ENCODE measurements at regions not wholly inside any gene's neighbourhood (a gene's known extent, or its start where the extent isn't known, plus 50 kb on each side); places are given as distances from the start of the nearest gene placed in this dataset.

DNA sequence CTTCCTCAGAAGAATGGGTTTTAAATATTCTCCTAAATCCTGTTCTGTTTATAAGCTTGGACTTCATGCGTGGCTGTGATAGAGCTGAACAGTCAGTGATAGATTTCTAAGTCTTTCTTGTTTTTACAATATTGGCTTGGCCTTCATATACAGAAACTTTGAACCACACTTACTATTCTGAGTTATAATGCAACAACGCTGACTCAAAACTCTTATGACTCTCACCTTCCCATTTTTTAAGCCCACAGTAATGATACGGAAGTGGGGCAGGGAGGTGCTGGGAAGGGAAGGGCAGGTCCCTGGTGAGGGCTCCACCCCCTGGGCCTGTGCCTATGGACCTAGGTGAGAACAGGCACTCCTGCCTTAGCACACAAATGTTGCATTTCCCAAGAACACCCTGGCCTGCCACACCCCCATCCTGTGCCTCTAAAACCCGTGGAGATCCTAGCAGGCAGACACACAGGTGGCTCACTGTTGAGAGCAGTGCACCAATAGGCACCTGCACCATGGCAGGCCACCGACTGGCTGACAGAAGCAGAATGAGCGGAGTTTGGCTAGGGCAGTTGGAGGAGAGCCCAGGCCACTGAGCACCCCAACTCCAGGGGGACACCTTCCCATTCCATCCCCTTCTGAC, 376.7 kb downstream of the GABRG2 start:
- BruUV-seq (replicated peaks) = no TSS peak
- in situ Hi-C loops (cut with HindIII; ENCODE audit: low pct_unique_long_range_greater_than_20kb, low sequenced_read_pairs) (no loop called here), intact Hi-C loops (cut with micrococcal nuclease; ENCODE audit: unreplicated experiment) (no loop called here)
- ChIA-PET CTCF (no interaction called here), POLR2A (no interaction called here)
- no peak for DNase-seq (ENCODE audit: low read depth, low spot score)
- Histone ChIP-seq H3K27me3 (ENCODE audit: control insufficient read depth, insufficient read depth, low read length) (no peaks in the 10 kb centered on the region), H3K27ac (ENCODE audit: low read length) (no peak overlapping the region), H3K4me3 (ENCODE audit: low read depth in 2 of 2, low read length in 2 of 2) (no peak overlapping the region), H3K4me1 (ENCODE audit: control insufficient read depth, insufficient read depth, low read length) (no peaks in the 10 kb centered on the region), H3K9me3 (ENCODE audit: control insufficient read depth, insufficient read depth, low read depth, low read length) (no peaks in the 10 kb centered on the region), H3K36me3 (ENCODE audit: control insufficient read depth, insufficient read depth, low read length) (no peaks in the 10 kb centered on the region)
- TF ChIP-seq, protein P1, sequence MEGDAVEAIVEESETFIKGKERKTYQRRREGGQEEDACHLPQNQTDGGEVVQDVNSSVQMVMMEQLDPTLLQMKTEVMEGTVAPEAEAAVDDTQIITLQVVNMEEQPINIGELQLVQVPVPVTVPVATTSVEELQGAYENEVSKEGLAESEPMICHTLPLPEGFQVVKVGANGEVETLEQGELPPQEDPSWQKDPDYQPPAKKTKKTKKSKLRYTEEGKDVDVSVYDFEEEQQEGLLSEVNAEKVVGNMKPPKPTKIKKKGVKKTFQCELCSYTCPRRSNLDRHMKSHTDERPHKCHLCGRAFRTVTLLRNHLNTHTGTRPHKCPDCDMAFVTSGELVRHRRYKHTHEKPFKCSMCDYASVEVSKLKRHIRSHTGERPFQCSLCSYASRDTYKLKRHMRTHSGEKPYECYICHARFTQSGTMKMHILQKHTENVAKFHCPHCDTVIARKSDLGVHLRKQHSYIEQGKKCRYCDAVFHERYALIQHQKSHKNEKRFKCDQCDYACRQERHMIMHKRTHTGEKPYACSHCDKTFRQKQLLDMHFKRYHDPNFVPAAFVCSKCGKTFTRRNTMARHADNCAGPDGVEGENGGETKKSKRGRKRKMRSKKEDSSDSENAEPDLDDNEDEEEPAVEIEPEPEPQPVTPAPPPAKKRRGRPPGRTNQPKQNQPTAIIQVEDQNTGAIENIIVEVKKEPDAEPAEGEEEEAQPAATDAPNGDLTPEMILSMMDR (IDR thresholded peaks at IDR 0.05) = no peak
- TF ChIP-seq, protein P2, sequence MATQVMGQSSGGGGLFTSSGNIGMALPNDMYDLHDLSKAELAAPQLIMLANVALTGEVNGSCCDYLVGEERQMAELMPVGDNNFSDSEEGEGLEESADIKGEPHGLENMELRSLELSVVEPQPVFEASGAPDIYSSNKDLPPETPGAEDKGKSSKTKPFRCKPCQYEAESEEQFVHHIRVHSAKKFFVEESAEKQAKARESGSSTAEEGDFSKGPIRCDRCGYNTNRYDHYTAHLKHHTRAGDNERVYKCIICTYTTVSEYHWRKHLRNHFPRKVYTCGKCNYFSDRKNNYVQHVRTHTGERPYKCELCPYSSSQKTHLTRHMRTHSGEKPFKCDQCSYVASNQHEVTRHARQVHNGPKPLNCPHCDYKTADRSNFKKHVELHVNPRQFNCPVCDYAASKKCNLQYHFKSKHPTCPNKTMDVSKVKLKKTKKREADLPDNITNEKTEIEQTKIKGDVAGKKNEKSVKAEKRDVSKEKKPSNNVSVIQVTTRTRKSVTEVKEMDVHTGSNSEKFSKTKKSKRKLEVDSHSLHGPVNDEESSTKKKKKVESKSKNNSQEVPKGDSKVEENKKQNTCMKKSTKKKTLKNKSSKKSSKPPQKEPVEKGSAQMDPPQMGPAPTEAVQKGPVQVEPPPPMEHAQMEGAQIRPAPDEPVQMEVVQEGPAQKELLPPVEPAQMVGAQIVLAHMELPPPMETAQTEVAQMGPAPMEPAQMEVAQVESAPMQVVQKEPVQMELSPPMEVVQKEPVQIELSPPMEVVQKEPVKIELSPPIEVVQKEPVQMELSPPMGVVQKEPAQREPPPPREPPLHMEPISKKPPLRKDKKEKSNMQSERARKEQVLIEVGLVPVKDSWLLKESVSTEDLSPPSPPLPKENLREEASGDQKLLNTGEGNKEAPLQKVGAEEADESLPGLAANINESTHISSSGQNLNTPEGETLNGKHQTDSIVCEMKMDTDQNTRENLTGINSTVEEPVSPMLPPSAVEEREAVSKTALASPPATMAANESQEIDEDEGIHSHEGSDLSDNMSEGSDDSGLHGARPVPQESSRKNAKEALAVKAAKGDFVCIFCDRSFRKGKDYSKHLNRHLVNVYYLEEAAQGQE (IDR thresholded peaks at IDR 0.05; ENCODE audit: insufficient read depth in 1 of 2, low read depth in 2 of 2, low read length in 1 of 2) = no peak
- no peak for TF ChIP-seq TCF7L2 (IDR thresholded peaks at IDR 0.05; ENCODE audit: low read depth, low read length)
- TF ChIP-seq POLR2AphosphoS5 (IDR thresholded peaks at IDR 0.05; ENCODE audit: low read depth, low read length) = no peak
- no peak for TF ChIP-seq SIN3A (IDR thresholded peaks at IDR 0.05; ENCODE audit: borderline replicate concordance, insufficient read depth, low read depth, low read length)
- ATAC-seq = no peak

- no peaks in the 10 kb centered on the region for H3K36me3 ChIP-seq (ENCODE audit: control insufficient read depth, insufficient read depth, low read length)
- H3K4me3 ChIP-seq (ENCODE audit: low read depth in 2 of 2, low read length in 2 of 2) = no peak overlapping the region
- no peaks in the 10 kb centered on the region for H3K4me1 ChIP-seq (ENCODE audit: control insufficient read depth, insufficient read depth, low read length)
- intact Hi-C loops (cut with micrococcal nuclease; ENCODE audit: unreplicated experiment) = no loop called here
- H3K27ac ChIP-seq (ENCODE audit: low read length) = no peak overlapping the region
- H3K9me3 ChIP-seq (ENCODE audit: control insufficient read depth, insufficient read depth, low read depth, low read length) = no peaks in the 10 kb centered on the region
- no peaks in the 10 kb centered on the region for H3K27me3 ChIP-seq (ENCODE audit: control insufficient read depth, insufficient read depth, low read length)
- DNase-seq (ENCODE audit: low read depth, low spot score) (no peak), ATAC-seq (no peak)
- in situ Hi-C loops (cut with HindIII; ENCODE audit: low pct_unique_long_range_greater_than_20kb, low sequenced_read_pairs) = no loop called here
- TF ChIP-seq TCF7L2 (IDR thresholded peaks at IDR 0.05; ENCODE audit: low read depth, low read length) (no peak), SIN3A (IDR thresholded peaks at IDR 0.05; ENCODE audit: borderline replicate concordance, insufficient read depth, low read depth, low read length) (no peak), POLR2AphosphoS5 (IDR thresholded peaks at IDR 0.05; ENCODE audit: low read depth, low read length) (no peak)
- TF ChIP-seq, protein P2 (IDR thresholded peaks at IDR 0.05; ENCODE audit: insufficient read depth in 1 of 2, low read depth in 2 of 2, low read length in 1 of 2) = no peak
- TF ChIP-seq, protein P1 (IDR thresholded peaks at IDR 0.05) = no peak
- BruUV-seq (replicated peaks) = no TSS peak
- CTCF ChIA-PET = no interaction called here
- POLR2A ChIA-PET = no interaction called here
Observed at GRCh38 chr5:162456086-162456485, 388.5 kb downstream of the GABRG2 start.

All from Panc1 (cell line).